Nephron progenitor cell (in vitro differentiated cells): ENCODE measurements at regions not wholly inside any gene's neighbourhood (a gene's known extent, or its start where the extent isn't known, plus 50 kb on each side); places are given as distances from the start of the nearest gene placed in this dataset.
"Not testable (repeated sequence)": the region's sequence is repeated elsewhere in the genome, so short reads cannot be mapped to it uniquely, and the experiment has no call there.

ENCODE experiments used
- DNase-seq: peaks from one replicate; pipeline ENCODE4 v3.0.0; 2021
- H3K27ac Mint-ChIP-seq: 2 replicates; pipeline ENCODE4 v1.8.0; 2021; ENCODE audit warnings: mild to moderate bottlenecking, moderate library complexity, mixed read lengths
- H3K27me3 Mint-ChIP-seq: 2 replicates; pipeline ENCODE4 v1.8.0; 2021; ENCODE audit warnings: mild to moderate bottlenecking, low read depth, mixed read lengths; ENCODE audit not compliant: poor library complexity
- H3K36me3 Mint-ChIP-seq: 2 replicates; pipeline ENCODE4 v1.8.0; 2021; ENCODE audit warnings: low read depth, mixed read lengths
- H3K4me1 Mint-ChIP-seq: 2 replicates; pipeline ENCODE4 v1.8.0; 2021; ENCODE audit warnings: mixed read lengths
- H3K4me3 Mint-ChIP-seq: 2 replicates; pipeline ENCODE4 v1.8.0; 2021; ENCODE audit warnings: mild to moderate bottlenecking, moderate library complexity, mixed read lengths
- H3K9me3 Mint-ChIP-seq: 2 replicates; pipeline ENCODE4 v1.8.0; 2021; ENCODE audit warnings: mild to moderate bottlenecking, moderate library complexity, mixed read lengths
- TF ChIP-seq, protein P1 (sequence below): fragments of 200-600 bp; sonication (generic); IDR thresholded peaks from 2 replicates; pipeline ENCODE4 v1.5.0; 2021; ENCODE audit warnings: antibody characterized with exemption

DNA sequence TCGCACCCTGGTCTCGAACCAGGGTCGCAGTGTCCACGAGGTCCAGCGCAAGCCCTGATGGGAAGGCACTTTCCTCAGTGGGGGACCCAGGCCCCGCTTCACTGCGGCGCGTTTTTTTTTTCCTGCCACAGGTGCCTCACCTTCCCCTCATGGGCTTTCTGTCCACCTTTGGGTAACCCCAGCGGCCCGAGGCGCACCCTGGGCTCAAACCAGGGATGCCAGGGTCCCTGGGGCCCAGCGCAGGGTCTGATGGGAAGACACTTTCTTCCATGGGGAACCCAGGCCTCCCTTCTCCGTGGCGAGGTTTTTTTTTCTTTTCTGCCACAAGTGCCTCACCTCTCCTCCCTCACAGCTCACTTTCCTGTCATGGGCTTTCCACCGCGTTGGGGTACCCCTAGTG lies 1269.9 kb downstream of the FOXD4L5 start:
- H3K27me3 Mint-ChIP-seq = no peaks in the 10 kb centered on the region
- no peaks in the 10 kb centered on the region for H3K36me3 Mint-ChIP-seq
- no peak overlapping the region for H3K4me3 Mint-ChIP-seq
- no peaks in the 10 kb centered on the region for H3K4me1 Mint-ChIP-seq
- H3K9me3 Mint-ChIP-seq = peaks cover 62% of the 10 kb centered on the region
- TF ChIP-seq, protein P1, sequence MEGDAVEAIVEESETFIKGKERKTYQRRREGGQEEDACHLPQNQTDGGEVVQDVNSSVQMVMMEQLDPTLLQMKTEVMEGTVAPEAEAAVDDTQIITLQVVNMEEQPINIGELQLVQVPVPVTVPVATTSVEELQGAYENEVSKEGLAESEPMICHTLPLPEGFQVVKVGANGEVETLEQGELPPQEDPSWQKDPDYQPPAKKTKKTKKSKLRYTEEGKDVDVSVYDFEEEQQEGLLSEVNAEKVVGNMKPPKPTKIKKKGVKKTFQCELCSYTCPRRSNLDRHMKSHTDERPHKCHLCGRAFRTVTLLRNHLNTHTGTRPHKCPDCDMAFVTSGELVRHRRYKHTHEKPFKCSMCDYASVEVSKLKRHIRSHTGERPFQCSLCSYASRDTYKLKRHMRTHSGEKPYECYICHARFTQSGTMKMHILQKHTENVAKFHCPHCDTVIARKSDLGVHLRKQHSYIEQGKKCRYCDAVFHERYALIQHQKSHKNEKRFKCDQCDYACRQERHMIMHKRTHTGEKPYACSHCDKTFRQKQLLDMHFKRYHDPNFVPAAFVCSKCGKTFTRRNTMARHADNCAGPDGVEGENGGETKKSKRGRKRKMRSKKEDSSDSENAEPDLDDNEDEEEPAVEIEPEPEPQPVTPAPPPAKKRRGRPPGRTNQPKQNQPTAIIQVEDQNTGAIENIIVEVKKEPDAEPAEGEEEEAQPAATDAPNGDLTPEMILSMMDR = no peak
- no peak for DNase-seq
- no peak overlapping the region for H3K27ac Mint-ChIP-seq

DNA sequence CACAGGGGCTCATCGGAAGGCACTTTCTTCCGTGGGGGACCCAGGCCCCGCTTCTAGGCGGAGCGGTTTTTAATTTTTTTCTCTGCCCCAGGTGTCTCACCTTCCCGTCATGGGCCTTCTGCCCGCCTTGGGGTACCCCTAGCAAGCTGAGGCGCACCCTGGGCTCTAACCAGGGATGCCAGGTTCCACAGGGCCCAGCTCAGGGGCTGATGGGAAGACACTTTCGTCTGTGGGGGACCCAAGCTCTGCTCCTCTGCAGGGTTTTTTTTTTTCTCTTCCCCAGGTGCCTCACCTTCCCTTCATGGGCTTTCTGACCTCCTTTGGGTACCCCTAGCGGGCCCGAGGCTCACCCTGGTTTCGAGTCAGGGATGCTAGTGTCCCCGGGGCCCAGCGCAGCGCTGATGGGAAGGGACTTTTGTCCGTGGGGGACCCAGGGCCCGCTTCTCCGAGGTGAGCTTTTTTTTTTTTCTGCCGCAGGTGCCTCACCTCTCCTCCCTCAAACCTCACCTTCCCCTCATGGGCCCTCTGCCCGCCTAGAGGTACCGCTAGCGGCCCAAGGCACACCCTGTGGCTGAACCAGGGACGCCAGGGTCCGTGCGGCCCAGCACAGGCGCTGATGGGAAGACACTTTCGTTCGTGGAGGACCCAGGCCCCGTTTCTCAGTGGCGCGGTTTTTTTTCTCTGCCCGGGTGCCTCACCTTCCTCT lies 1270.5 kb downstream of the FOXD4L5 start:
- H3K4me3 Mint-ChIP-seq, H3K4me1 Mint-ChIP-seq, H3K27me3 Mint-ChIP-seq, H3K36me3 Mint-ChIP-seq, DNase-seq, H3K27ac Mint-ChIP-seq: not testable (repeated sequence)
- H3K9me3 Mint-ChIP-seq = peaks cover 56% of the 10 kb centered on the region

DNA sequence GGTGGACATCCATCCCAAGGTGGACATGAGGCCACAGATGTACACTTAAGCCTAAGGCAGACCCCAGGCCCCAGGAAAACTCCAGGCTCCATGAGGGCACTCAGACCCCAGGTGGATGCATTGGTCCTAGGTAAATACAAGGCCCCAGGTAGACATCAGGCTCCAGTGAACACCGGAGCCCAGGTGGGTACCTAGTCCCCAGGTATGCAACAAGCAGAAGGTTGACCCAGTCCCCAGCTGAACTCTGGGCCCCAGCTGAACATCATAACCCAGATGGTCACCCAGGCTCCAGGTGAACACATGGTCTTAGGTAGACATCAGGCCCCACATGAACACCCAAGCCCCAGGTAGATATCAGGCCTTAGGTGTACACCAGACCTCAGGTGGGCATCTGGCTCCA lies 1271.9 kb downstream of the FOXD4L5 start:
- not testable (repeated sequence) for H3K27ac Mint-ChIP-seq, H3K4me1 Mint-ChIP-seq, H3K27me3 Mint-ChIP-seq, H3K36me3 Mint-ChIP-seq, DNase-seq, H3K4me3 Mint-ChIP-seq
- H3K9me3 Mint-ChIP-seq = peaks cover 42% of the 10 kb centered on the region

DNA sequence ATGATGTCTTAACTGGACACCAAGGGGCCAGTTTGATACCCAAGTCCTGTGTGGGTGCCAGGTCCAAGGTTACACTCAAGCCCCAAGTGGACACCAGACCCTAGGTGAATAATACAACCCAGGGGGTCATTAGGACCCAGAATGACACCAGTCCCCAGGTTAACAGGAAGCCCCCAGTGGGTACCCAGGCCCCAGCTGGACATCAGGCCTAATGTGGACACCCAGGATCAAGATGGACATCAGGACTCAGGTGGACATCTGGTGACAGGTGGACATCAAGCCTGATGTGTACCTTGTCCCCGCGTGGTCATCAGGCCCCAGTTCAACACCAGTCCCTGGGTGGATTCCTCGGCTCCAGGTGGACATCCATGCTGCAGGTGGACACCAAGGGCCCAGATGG lies 1273.0 kb downstream of the FOXD4L5 start:
- H3K9me3 Mint-ChIP-seq = peaks cover 32% of the 10 kb centered on the region
- not testable (repeated sequence) for H3K36me3 Mint-ChIP-seq, DNase-seq, H3K4me1 Mint-ChIP-seq, H3K4me3 Mint-ChIP-seq, H3K27ac Mint-ChIP-seq, H3K27me3 Mint-ChIP-seq

DNA sequence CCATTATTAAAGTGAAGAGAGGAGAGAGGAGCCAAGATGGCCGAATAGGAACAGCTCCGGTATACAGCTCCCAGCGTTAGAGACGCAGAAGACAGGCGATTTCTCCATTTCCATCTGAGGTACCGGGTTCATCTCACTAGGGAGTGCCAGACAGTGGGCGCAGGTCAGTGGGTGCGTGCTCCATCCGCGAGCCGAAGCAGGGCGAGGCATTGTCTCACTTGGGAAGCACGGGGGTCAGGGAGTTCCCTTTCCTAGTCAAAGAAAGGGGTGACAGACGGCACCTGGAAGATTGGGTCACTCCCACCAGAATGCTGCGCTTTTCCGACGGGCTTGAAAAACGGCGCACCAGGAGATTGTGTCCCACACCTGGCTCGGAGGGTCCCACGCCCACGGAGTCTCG lies 1305.3 kb downstream of the FOXD4L5 start:
- H3K4me1 Mint-ChIP-seq, H3K4me3 Mint-ChIP-seq, H3K27ac Mint-ChIP-seq, H3K36me3 Mint-ChIP-seq, H3K27me3 Mint-ChIP-seq, DNase-seq: not testable (repeated sequence)
- H3K9me3 Mint-ChIP-seq = peaks cover 21% of the 10 kb centered on the region
